Tibial artery (tissue), 4 donors: ENCODE measurements at regions not wholly inside any gene's neighbourhood (a gene's known extent, or its start where the extent isn't known, plus 50 kb on each side); places are given as distances from the start of the nearest gene placed in this dataset.

Experiments used
- DNase-seq, 2 donors: peaks; one replicate each; pipeline ENCODE4 v3.0.0-alpha.2; 2019
- H3K27ac ChIP-seq, 2 donors: fragments of 200-600 bp; sonication (generic) in 1 of 2; 1 replicate in 1 of 2; 2 replicates in 1 of 2; pipeline ENCODE4 v1.5.1; 2018 to 2019; ENCODE audit warnings: mild to moderate bottlenecking in 1 of 2
- H3K27me3 ChIP-seq, 2 donors: fragments of 200-600 bp; sonication (generic) in 1 of 2; one replicate each; pipeline versions ENCODE4 v1.5.1 to v1.6.0; 2016 to 2019
- H3K36me3 ChIP-seq, 3 donors: fragments of 200-600 bp; sonication (generic) in 2 of 3; one replicate each; pipeline ENCODE4 v1.5.1; 2016 to 2019; ENCODE audit warnings: mild to moderate bottlenecking in 2 of 3
- H3K4me1 ChIP-seq, 4 donors: fragments of 200-600 bp; sonication (generic) in 2 of 4; 1 replicate in 3 of 4; 2 replicates in 1 of 4; pipeline ENCODE4 v1.5.1; 2016 to 2019
- H3K4me3 ChIP-seq, 2 donors: fragments of 200-600 bp; sonication (generic) in 1 of 2; 1 replicate in 1 of 2; 2 replicates in 1 of 2; pipeline ENCODE4 v1.5.1; 2018 to 2019; ENCODE audit warnings: mild to moderate bottlenecking in 2 of 2
- H3K9me3 ChIP-seq, 3 donors: fragments of 200-600 bp; sonication (generic) in 1 of 3; one replicate each; pipeline ENCODE4 v1.5.1; 2016 to 2019
- CTCF ChIP-seq, 2 experiments: fragments of 200-600 bp in 1 of 2; fragments of 450-650 bp in 1 of 2; IDR thresholded peaks; one replicate each; pipeline ENCODE4 v1.5.1; 2017 to 2019; ENCODE audit warnings: antibody characterized with exemption in 2 of 2, mild to moderate bottlenecking in 1 of 2, moderate library complexity in 1 of 2
- intact Hi-C: fragments of 100-400 bp; cut with DNase I; formaldehyde crosslinking; loops from one replicate; pipeline ENCODE4 v1.15.0; 2023; ENCODE audit warnings: low total_unique reads

DNA sequence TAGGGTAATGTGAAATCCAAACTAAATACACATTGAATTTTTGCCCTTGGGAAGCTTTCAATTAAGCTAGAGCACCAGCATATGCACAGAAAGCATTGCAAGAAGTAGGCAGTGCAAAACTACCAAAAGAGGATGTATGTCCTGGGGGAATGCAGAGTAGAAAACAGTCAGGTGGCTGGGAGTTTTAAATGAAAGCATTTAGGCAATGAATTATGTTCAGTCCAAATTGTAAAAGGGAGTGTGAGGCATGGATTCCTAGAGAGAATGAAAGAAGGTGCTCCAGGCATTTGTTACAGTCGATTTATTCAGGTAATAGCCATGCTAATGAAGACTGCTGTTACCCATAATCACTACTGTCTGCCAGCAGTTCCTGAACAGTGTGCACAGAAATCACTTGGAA is 604.1 kb upstream of the POU3F2 start:
- Histone ChIP-seq H3K4me1 (no peaks in the 10 kb centered on the region), H3K9me3 (peaks cover 0 to 5% (median 0%) of the 10 kb centered on the region in 3 donors), H3K4me3 (no peak overlapping the region), H3K27ac (no peak overlapping the region), H3K36me3 (no peaks in the 10 kb centered on the region), H3K27me3 (no peaks in the 10 kb centered on the region)
- intact Hi-C loops: no loop called here
- no peak for TF ChIP-seq CTCF (IDR thresholded peaks at IDR 0.05)
- no peak for DNase-seq

- no peaks in the 10 kb centered on the region for H3K27me3 ChIP-seq
- intact Hi-C loops: no loop called here
- H3K36me3 ChIP-seq: no peaks in the 10 kb centered on the region
- H3K27ac ChIP-seq: no peak overlapping the region
- H3K4me1 ChIP-seq: no peaks in the 10 kb centered on the region
- DNase-seq: no peak
- no peak overlapping the region for H3K4me3 ChIP-seq
- H3K9me3 ChIP-seq: no peaks in the 10 kb centered on the region
- no peak for TF ChIP-seq CTCF (IDR thresholded peaks at IDR 0.05)
These were observed 595.3 kb upstream of the POU3F2 start for GRCh38 chr6:98239057-98239456.

DNA sequence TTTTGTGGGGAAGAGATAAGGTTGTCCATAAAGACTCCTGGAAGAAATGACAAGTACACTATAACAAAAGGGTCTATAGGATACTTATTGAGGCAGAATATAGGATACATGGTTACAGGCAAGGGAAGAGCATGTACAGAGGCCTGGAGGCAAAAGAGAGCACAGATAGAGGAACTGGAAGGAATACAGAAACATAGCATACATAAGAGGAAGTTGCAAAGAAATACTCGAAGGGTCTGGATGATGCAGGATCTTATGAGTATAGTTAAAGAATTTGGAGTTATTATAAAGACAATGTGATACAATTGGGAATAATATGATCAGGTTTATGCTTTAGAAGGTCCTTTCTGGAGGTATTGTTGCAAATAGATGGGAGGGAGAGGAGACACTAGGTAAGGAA is 592.7 kb upstream of the POU3F2 start:
- H3K27ac ChIP-seq: no peak overlapping the region
- H3K4me3 ChIP-seq: no peak overlapping the region
- H3K4me1 ChIP-seq: no peaks in the 10 kb centered on the region
- intact Hi-C loops: no loop called here
- no peaks in the 10 kb centered on the region for H3K9me3 ChIP-seq
- H3K27me3 ChIP-seq: no peaks in the 10 kb centered on the region
- TF ChIP-seq CTCF (IDR thresholded peaks at IDR 0.05): no peak
- DNase-seq: no peak
- no peaks in the 10 kb centered on the region for H3K36me3 ChIP-seq

GRCh38 chr6:98254624-98255023 is 579.8 kb upstream of the POU3F2 start:
- Histone ChIP-seq H3K9me3 (no peaks in the 10 kb centered on the region), H3K4me3 (no peak overlapping the region), H3K36me3 (no peaks in the 10 kb centered on the region), H3K27ac (no peak overlapping the region), H3K4me1 (no peaks in the 10 kb centered on the region), H3K27me3 (no peaks in the 10 kb centered on the region)
- no peak for TF ChIP-seq CTCF (IDR thresholded peaks at IDR 0.05)
- intact Hi-C loops: no loop called here
- DNase-seq: no peak

DNA sequence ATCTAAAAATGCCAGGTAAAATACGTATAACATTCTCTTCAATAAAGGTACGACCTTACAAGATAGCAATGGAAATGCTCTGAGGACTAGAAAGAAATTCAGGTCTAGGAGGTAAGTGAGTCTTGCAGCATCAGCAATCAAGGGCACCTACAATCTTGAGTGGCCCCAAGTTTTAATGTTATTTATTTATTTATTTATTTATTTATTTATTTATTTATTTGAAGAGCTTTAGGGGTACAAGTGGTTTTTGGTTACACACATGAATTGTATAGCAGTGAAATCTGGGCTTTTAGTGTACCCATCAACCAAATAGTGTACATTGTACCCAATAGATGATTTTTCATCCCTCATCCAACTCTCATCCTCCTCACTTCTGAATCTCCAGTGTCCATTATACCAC is 574.0 kb upstream of the POU3F2 start:
- H3K27me3 ChIP-seq: no peaks in the 10 kb centered on the region
- H3K27ac ChIP-seq: no peak overlapping the region
- DNase-seq: no peak
- intact Hi-C loops: no loop called here
- no peaks in the 10 kb centered on the region for H3K36me3 ChIP-seq
- no peaks in the 10 kb centered on the region for H3K9me3 ChIP-seq
- H3K4me3 ChIP-seq: no peak overlapping the region
- no peak for TF ChIP-seq CTCF (IDR thresholded peaks at IDR 0.05)
- H3K4me1 ChIP-seq: no peaks in the 10 kb centered on the region

DNA sequence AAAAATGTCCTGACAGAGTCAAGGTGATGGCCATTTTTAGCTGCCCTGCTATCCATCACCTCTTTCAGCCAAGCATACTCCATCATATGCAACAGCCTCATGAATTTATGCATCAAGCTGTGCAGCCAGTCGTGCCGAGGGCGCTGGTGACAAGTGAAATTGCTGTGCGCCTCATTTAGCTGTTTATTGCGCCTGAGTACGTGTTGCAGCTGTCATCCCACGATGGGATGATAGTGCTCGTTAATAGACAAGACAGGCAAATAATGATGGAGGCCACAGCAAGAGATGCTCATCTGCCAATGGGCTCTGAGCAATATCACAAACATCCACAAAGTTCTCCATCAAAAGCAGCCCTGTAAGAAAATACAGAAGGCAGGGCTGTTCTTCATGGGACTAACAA is 562.3 kb upstream of the POU3F2 start:
- Histone ChIP-seq H3K27ac (no peak overlapping the region), H3K4me3 (no peak overlapping the region), H3K36me3 (no peaks in the 10 kb centered on the region), H3K27me3 (no peaks in the 10 kb centered on the region), H3K9me3 (no peaks in the 10 kb centered on the region), H3K4me1 (no peaks in the 10 kb centered on the region)
- intact Hi-C loops: no loop called here
- DNase-seq: no peak
- TF ChIP-seq CTCF (IDR thresholded peaks at IDR 0.05): no peak
